PFSK-1 (cell line): ENCODE measurements at regions not wholly inside any gene's neighbourhood (a gene's known extent, or its start where the extent isn't known, plus 50 kb on each side); places are given as distances from the start of the nearest gene placed in this dataset.

Experiments
- FOXP2 ChIP-seq: optimal IDR thresholded peaks from 2 replicates; pipeline ENCODE3; 2011; ENCODE audit warnings: borderline replicate concordance, control low read depth, inconsistent platforms; ENCODE audit not compliant: insufficient read depth; ENCODE audit errors: extremely low read length, extremely low read depth
- POLR2AphosphoS5 ChIP-seq: IDR thresholded peaks from 2 replicates; pipeline ENCODE4 v1.6.1; 2012; ENCODE audit warnings: low read depth, mild to moderate bottlenecking, control low read depth, low read length, moderate library complexity
- REST ChIP-seq, 2 experiments: IDR thresholded peaks; 2 replicates each; pipeline versions ENCODE4 v1.6.1 to v1.8.0; 2011 to 2012; ENCODE audit warnings: low read depth in 2 of 2, low read length in 2 of 2, control low read depth in 1 of 2, inconsistent platforms in 1 of 2, mild to moderate bottlenecking in 1 of 2, moderate library complexity in 1 of 2; ENCODE audit not compliant: insufficient read depth in 1 of 2
- SIN3A ChIP-seq: IDR thresholded peaks from 2 replicates; pipeline ENCODE4 v1.6.1; 2012; ENCODE audit warnings: mild to moderate bottlenecking, low read length, moderate library complexity, borderline replicate concordance; ENCODE audit not compliant: insufficient read depth
- TAF1 ChIP-seq: IDR thresholded peaks from 2 replicates; pipeline ENCODE4 v1.6.1; 2012; ENCODE audit warnings: low read length, control low read depth, borderline replicate concordance; ENCODE audit not compliant: insufficient read depth

- no peak for TF ChIP-seq FOXP2
- TF ChIP-seq SIN3A: no peak
- no peak for TF ChIP-seq REST (IDR thresholded peaks at IDR 0.05; ENCODE audit: insufficient read depth in 1 of 2, low read depth in 2 of 2, low read length in 2 of 2)
- TF ChIP-seq TAF1: no peak
- no peak for TF ChIP-seq POLR2AphosphoS5
Measured at GRCh38 chr7:106602062-106602461, 58.9 kb downstream of the CCDC71L start.

- TF ChIP-seq POLR2AphosphoS5 (no peak), SIN3A (no peak), REST (IDR thresholded peaks at IDR 0.05; ENCODE audit: insufficient read depth in 1 of 2, low read depth in 2 of 2, low read length in 2 of 2) (no peak), FOXP2 (no peak), TAF1 (no peak)
Measured at GRCh38 chr7:106600569-106601373, 60.2 kb downstream of the CCDC71L start.

- TF ChIP-seq REST (IDR thresholded peaks at IDR 0.05; ENCODE audit: insufficient read depth in 1 of 2, low read depth in 2 of 2, low read length in 2 of 2): no peak
- TF ChIP-seq POLR2AphosphoS5: no peak
- TF ChIP-seq FOXP2: no peak
- TF ChIP-seq TAF1: no peak
- TF ChIP-seq SIN3A: no peak
Measured at GRCh38 chr7:106599343-106599698, 61.6 kb downstream of the CCDC71L start.

DNA sequence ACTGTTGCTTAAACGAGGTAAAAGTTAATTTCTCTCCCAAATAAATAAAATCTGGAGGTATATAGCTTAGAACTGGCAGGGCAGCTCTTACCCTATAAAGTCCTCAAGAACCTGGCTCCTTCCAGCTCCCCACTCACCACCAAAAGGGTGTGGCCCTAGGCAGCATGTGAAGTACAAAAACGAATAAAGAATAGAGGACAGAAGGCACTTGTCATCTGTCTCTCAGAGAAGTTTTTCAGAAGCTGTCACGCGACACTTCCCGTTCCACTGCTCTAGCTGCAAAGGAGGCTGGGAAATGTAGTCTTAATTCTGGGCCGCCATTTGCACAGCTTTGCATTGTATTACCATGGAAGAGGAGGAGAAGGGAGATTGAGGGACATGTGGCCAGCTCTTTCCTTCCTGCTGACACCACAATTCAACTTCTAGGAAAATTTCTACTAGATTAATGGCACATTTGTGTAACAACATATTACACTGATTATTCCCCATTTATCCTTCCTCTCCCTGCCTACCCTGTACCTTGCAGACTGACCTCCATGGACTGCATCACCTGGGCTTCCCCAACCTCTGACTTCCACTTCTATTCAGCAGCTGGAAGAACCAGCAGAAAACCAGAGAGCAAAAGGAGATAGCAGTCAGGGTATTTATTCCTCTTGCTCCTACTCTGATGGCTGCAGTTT, 62.2 kb downstream of the CCDC71L start:
- no peak for TF ChIP-seq TAF1
- no peak for TF ChIP-seq SIN3A
- no peak for TF ChIP-seq FOXP2
- no peak for TF ChIP-seq REST (IDR thresholded peaks at IDR 0.05; ENCODE audit: insufficient read depth in 1 of 2, low read depth in 2 of 2, low read length in 2 of 2)
- TF ChIP-seq POLR2AphosphoS5: no peak
